ENCODE measurements at regions not wholly inside any gene's neighbourhood (a gene's known extent, or its start where the extent isn't known, plus 50 kb on each side); places are given as distances from the start of the nearest gene placed in this dataset.
"Not testable (repeated sequence)": the region's sequence is repeated elsewhere in the genome, so short reads cannot be mapped to it uniquely, and the experiment has no call there.

- H3K27ac ChIP-seq (replicated peaks; ENCODE audit: low read length); H3K4me1 ChIP-seq (ENCODE audit: control insufficient read depth in 2 of 2, insufficient read depth in 1 of 2, low read depth in 1 of 2, low read length in 2 of 2); H4K8ac ChIP-seq (ENCODE audit: low read depth, low read length); H3K36me3 ChIP-seq (replicated peaks in 1 of 2; ENCODE audit: control insufficient read depth in 2 of 2, insufficient read depth in 2 of 2, low read length in 2 of 2); H3K23ac ChIP-seq (ENCODE audit: low read depth, low read length, poor library complexity); H3K79me1 ChIP-seq (ENCODE audit: low read depth, low read length); H3K18ac ChIP-seq (ENCODE audit: low read length); H3K14ac ChIP-seq (ENCODE audit: low read length); H2AK5ac ChIP-seq (ENCODE audit: low read depth, low read length); H3K9ac ChIP-seq (ENCODE audit: low read depth, low read length, poor library complexity); H2BK5ac ChIP-seq (ENCODE audit: low read length); DNase-seq (ENCODE audit: low spot score); H3K27me3 ChIP-seq (ENCODE audit: control insufficient read depth in 3 of 3, insufficient read depth in 3 of 3, low read depth in 1 of 3, low read length in 3 of 3); H2BK120ac ChIP-seq (ENCODE audit: low read depth, low read length); H2BK12ac ChIP-seq (ENCODE audit: low read length); H4K91ac ChIP-seq (ENCODE audit: low read depth, low read length, poor library complexity); H3K9me3 ChIP-seq (replicated peaks in 1 of 2; ENCODE audit: control insufficient read depth in 2 of 2, insufficient read depth in 1 of 2, low read depth in 1 of 2, low read length in 2 of 2); H2BK15ac ChIP-seq (ENCODE audit: low read length); H3K4ac ChIP-seq (ENCODE audit: low read length); H2AFZ ChIP-seq (ENCODE audit: low read length); H3K4me2 ChIP-seq (ENCODE audit: insufficient read depth, low read length, poor library complexity, severe bottlenecking); H3K4me3 ChIP-seq (ENCODE audit: low read length in 2 of 2): not testable (repeated sequence)
- no CpG with 5 or more reads among the region's 10 CpGs for WGBS, 2 donors (ENCODE audit: extremely low coverage in 2 of 2, insufficient read length in 2 of 2, insufficient replicate concordance in 1 of 2)
These were observed 50.6 kb upstream of the MYL10 start for GRCh38 chr7:101679653-101680173.

DNA sequence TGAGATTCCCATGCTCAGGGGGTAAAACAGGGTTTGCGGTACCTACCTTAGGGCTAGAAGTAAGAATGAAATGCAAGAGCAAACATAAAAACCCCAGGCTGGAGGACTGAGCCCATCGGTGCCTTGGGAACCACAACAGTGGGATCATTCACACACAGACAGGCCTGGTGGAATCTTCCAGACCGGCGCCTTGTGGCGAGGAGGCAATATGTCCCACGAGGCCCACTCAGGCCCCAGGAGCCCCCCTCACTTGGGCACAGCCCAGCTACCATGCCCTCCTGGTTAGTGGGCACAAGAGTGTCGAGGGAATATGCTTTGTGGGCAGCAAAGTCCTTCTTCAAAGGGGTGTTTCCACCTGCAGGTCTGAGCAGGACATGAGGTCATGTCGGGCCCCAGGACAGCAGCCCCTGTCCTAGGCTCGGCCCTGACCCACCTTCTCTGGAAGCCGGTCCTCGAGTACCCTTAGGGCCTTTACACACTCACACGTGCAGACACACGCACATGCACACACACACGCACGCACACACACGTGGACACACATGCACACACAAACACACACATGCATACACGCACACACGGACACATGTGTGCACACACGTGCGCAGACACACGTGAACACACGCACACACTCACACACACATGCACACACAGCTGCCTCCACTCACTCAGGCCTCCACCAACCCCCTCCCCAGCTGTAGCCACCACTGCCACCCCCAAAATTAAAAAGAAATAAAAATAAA lies 51.5 kb upstream of the MYL10 start:
- no peaks in the 10 kb centered on the region for H3K9me3 ChIP-seq (replicated peaks in 1 of 2; ENCODE audit: control insufficient read depth in 2 of 2, insufficient read depth in 1 of 2, low read depth in 1 of 2, low read length in 2 of 2)
- H3K18ac ChIP-seq (ENCODE audit: low read length) = no peak overlapping the region
- H3K27me3 ChIP-seq (ENCODE audit: control insufficient read depth in 3 of 3, insufficient read depth in 3 of 3, low read depth in 1 of 3, low read length in 3 of 3) = peaks cover 0 to 3% (median 0%) of the 10 kb centered on the region in 3 experiments
- no CpG with 5 or more reads among the region's 22 CpGs for WGBS, 2 donors (ENCODE audit: extremely low coverage in 2 of 2, insufficient read length in 2 of 2, insufficient replicate concordance in 1 of 2)
- H3K79me1 ChIP-seq (ENCODE audit: low read depth, low read length) = no peaks in the 10 kb centered on the region
- no peak overlapping the region for H2AFZ ChIP-seq (ENCODE audit: low read length)
- H2AK5ac ChIP-seq (ENCODE audit: low read depth, low read length) = peak overlapping the region; percentile 31
- no peak overlapping the region for H2BK12ac ChIP-seq (ENCODE audit: low read length)
- no peak overlapping the region for H2BK120ac ChIP-seq (ENCODE audit: low read depth, low read length)
- H3K9ac ChIP-seq (ENCODE audit: low read depth, low read length, poor library complexity) = no peak overlapping the region
- no peak overlapping the region for H3K27ac ChIP-seq (replicated peaks; ENCODE audit: low read length)
- no peak overlapping the region for H3K4me2 ChIP-seq (ENCODE audit: insufficient read depth, low read length, poor library complexity, severe bottlenecking)
- peak overlapping the region; percentile 11 for H3K23ac ChIP-seq (ENCODE audit: low read depth, low read length, poor library complexity)
- H3K4me1 ChIP-seq (ENCODE audit: control insufficient read depth in 2 of 2, insufficient read depth in 1 of 2, low read depth in 1 of 2, low read length in 2 of 2) = peaks cover 0 to 2% of the 10 kb centered on the region in 2 donors
- no peak overlapping the region for H3K14ac ChIP-seq (ENCODE audit: low read length)
- no peak for DNase-seq (ENCODE audit: low spot score)
- H3K4me3 ChIP-seq (ENCODE audit: low read length in 2 of 2) = peak overlapping the region in 1 of 2 donors; percentile 63
- H3K4ac ChIP-seq (ENCODE audit: low read length) = no peak overlapping the region
- H2BK15ac ChIP-seq (ENCODE audit: low read length) = no peak overlapping the region
- H3K36me3 ChIP-seq (replicated peaks in 1 of 2; ENCODE audit: control insufficient read depth in 2 of 2, insufficient read depth in 2 of 2, low read length in 2 of 2) = no peaks in the 10 kb centered on the region
- H4K8ac ChIP-seq (ENCODE audit: low read depth, low read length) = no peak overlapping the region
- no peak overlapping the region for H2BK5ac ChIP-seq (ENCODE audit: low read length)
- H4K91ac ChIP-seq (ENCODE audit: low read depth, low read length, poor library complexity) = peak overlapping the region; percentile 46

DNA sequence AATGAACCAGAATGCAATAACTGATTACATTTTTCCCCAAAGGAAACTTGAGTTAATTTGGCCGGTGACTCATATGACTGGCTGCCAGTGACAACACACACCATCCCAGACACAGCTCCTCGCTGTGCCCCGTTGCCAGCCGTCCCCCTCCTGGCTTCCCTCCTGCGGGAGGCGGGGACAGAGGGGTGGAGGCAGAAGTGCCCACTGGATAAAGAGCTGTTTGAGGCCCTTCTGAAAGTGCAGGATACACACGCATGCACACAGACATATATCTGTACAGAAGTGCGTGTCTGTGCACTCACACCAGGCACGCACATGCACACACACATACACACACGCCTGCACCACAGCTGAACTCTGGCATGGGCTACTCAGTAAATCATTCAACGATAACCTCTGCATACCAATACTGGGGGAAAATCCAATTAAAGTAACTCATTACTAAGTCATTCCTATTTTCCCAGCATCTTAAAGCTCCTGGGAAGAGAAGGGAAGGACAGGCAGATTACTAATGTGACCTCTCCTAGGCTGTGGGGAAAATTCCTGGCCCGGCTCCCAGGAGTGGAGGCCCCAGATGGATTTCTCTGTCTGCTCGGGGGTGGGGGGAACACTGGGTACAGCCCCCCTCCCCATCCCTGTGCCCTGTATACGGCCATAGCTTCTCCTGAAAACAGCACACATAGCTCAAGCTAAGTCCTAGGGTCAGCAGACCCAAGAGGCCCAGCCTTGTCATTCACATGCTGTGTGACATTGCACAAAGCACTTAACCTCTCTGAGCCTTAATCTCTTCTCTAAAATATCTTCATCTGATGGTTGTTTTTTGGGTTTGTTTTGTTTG lies 52.3 kb upstream of the MYL10 start:
- no peak overlapping the region for H2BK12ac ChIP-seq (ENCODE audit: low read length)
- H3K27ac ChIP-seq (replicated peaks; ENCODE audit: low read length) = no peak overlapping the region
- no peak for DNase-seq (ENCODE audit: low spot score)
- H3K4me2 ChIP-seq (ENCODE audit: insufficient read depth, low read length, poor library complexity, severe bottlenecking) = no peak overlapping the region
- no peaks in the 10 kb centered on the region for H3K79me1 ChIP-seq (ENCODE audit: low read depth, low read length)
- H3K14ac ChIP-seq (ENCODE audit: low read length) = no peak overlapping the region
- H3K18ac ChIP-seq (ENCODE audit: low read length) = no peak overlapping the region
- no peak overlapping the region for H3K23ac ChIP-seq (ENCODE audit: low read depth, low read length, poor library complexity)
- H3K4me3 ChIP-seq (ENCODE audit: low read length in 2 of 2) = no peak overlapping the region
- WGBS, 2 donors (ENCODE audit: extremely low coverage in 2 of 2, insufficient read length in 2 of 2, insufficient replicate concordance in 1 of 2) = no CpG with 5 or more reads among the region's 14 CpGs
- no peak overlapping the region for H4K8ac ChIP-seq (ENCODE audit: low read depth, low read length)
- H3K4me1 ChIP-seq (ENCODE audit: control insufficient read depth in 2 of 2, insufficient read depth in 1 of 2, low read depth in 1 of 2, low read length in 2 of 2) = peaks cover 0 to 2% of the 10 kb centered on the region in 2 donors
- H4K91ac ChIP-seq (ENCODE audit: low read depth, low read length, poor library complexity) = no peak overlapping the region
- no peak overlapping the region for H2BK5ac ChIP-seq (ENCODE audit: low read length)
- no peaks in the 10 kb centered on the region for H3K9me3 ChIP-seq (replicated peaks in 1 of 2; ENCODE audit: control insufficient read depth in 2 of 2, insufficient read depth in 1 of 2, low read depth in 1 of 2, low read length in 2 of 2)
- H2AK5ac ChIP-seq (ENCODE audit: low read depth, low read length) = no peak overlapping the region
- no peak overlapping the region for H2BK15ac ChIP-seq (ENCODE audit: low read length)
- H2AFZ ChIP-seq (ENCODE audit: low read length) = no peak overlapping the region
- no peaks in the 10 kb centered on the region for H3K36me3 ChIP-seq (replicated peaks in 1 of 2; ENCODE audit: control insufficient read depth in 2 of 2, insufficient read depth in 2 of 2, low read length in 2 of 2)
- H3K27me3 ChIP-seq (ENCODE audit: control insufficient read depth in 3 of 3, insufficient read depth in 3 of 3, low read depth in 1 of 3, low read length in 3 of 3) = peaks cover 0 to 3% (median 0%) of the 10 kb centered on the region in 3 experiments
- H2BK120ac ChIP-seq (ENCODE audit: low read depth, low read length) = no peak overlapping the region
- no peak overlapping the region for H3K4ac ChIP-seq (ENCODE audit: low read length)
- no peak overlapping the region for H3K9ac ChIP-seq (ENCODE audit: low read depth, low read length, poor library complexity)

DNA sequence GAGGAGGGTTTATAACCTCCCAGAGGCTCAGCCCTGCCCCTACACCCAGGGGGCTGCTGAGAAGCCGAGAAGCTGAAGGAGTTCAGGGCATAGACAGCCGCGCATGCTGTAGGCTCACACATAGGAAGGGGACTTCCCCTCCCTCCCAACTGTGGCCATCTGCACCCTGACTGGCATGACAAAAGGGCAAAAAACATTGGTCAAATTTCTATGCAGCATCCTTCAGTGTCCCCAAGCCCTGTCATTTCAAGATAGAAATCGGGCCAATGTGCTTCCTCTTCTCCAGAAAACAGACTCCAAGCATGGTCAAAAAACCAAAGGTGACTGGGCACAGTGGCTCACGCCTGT lies 55.9 kb upstream of the MYL10 start:
- no peak overlapping the region for H2AFZ ChIP-seq (ENCODE audit: low read length)

More for the DNA sequence above, 55.9 kb upstream of the MYL10 start:
- no peak overlapping the region for H3K23ac ChIP-seq (ENCODE audit: low read depth, low read length, poor library complexity)
- no peaks in the 10 kb centered on the region for H3K9me3 ChIP-seq (replicated peaks in 1 of 2; ENCODE audit: control insufficient read depth in 2 of 2, insufficient read depth in 1 of 2, low read depth in 1 of 2, low read length in 2 of 2)
- DNase-seq (ENCODE audit: low spot score) = no peak
- H3K4me2 ChIP-seq (ENCODE audit: insufficient read depth, low read length, poor library complexity, severe bottlenecking) = no peak overlapping the region
- H3K14ac ChIP-seq (ENCODE audit: low read length) = no peak overlapping the region
- no peak overlapping the region for H2BK15ac ChIP-seq (ENCODE audit: low read length)
- H2BK5ac ChIP-seq (ENCODE audit: low read length) = no peak overlapping the region
- H3K36me3 ChIP-seq (replicated peaks in 1 of 2; ENCODE audit: control insufficient read depth in 2 of 2, insufficient read depth in 2 of 2, low read length in 2 of 2) = no peaks in the 10 kb centered on the region
- no CpG with 5 or more reads among the region's 5 CpGs for WGBS, 2 donors (ENCODE audit: extremely low coverage in 2 of 2, insufficient read length in 2 of 2, insufficient replicate concordance in 1 of 2)
- no peak overlapping the region for H4K91ac ChIP-seq (ENCODE audit: low read depth, low read length, poor library complexity)
- H3K4me1 ChIP-seq (ENCODE audit: control insufficient read depth in 2 of 2, insufficient read depth in 1 of 2, low read depth in 1 of 2, low read length in 2 of 2) = peaks cover 4 to 8% of the 10 kb centered on the region in 2 donors
- H2BK12ac ChIP-seq (ENCODE audit: low read length) = no peak overlapping the region
- no peak overlapping the region for H3K4me3 ChIP-seq (ENCODE audit: low read length in 2 of 2)
- no peak overlapping the region for H4K8ac ChIP-seq (ENCODE audit: low read depth, low read length)
- H2BK120ac ChIP-seq (ENCODE audit: low read depth, low read length) = no peak overlapping the region
- no peak overlapping the region for H3K18ac ChIP-seq (ENCODE audit: low read length)
- no peaks in the 10 kb centered on the region for H3K79me1 ChIP-seq (ENCODE audit: low read depth, low read length)
- peak overlapping the region; percentile 66 for H2AK5ac ChIP-seq (ENCODE audit: low read depth, low read length)
- H3K4ac ChIP-seq (ENCODE audit: low read length) = no peak overlapping the region
- no peak overlapping the region for H3K9ac ChIP-seq (ENCODE audit: low read depth, low read length, poor library complexity)
- no peak overlapping the region for H3K27ac ChIP-seq (replicated peaks; ENCODE audit: low read length)
- peaks cover 0 to 17% (median 12%) of the 10 kb centered on the region in 3 experiments for H3K27me3 ChIP-seq (ENCODE audit: control insufficient read depth in 3 of 3, insufficient read depth in 3 of 3, low read depth in 1 of 3, low read length in 3 of 3)

Measured in neuronal stem cell (in vitro differentiated cells).